ENCODE measurements at regions not wholly inside any gene's neighbourhood (a gene's known extent, or its start where the extent isn't known, plus 50 kb on each side); places are given as distances from the start of the nearest gene placed in this dataset.
"Not testable (repeated sequence)": the region's sequence is repeated elsewhere in the genome, so short reads cannot be mapped to it uniquely, and the experiment has no call there.

- H3K9me2 ChIP-seq (replicated peaks; ENCODE audit: insufficient read depth, low read length) = no peaks in the 10 kb centered on the region
- peaks cover 17% of the 10 kb centered on the region for H3F3A ChIP-seq (ENCODE audit: insufficient read depth)
- H3K4me2 ChIP-seq (ENCODE audit: low read depth, low read length, poor library complexity, severe bottlenecking) = no peak overlapping the region
- no peak for TF ChIP-seq EZH2phosphoT487 (conservative IDR thresholded peaks at IDR 0.05; ENCODE audit: low read length)
- TF ChIP-seq, protein P1, sequence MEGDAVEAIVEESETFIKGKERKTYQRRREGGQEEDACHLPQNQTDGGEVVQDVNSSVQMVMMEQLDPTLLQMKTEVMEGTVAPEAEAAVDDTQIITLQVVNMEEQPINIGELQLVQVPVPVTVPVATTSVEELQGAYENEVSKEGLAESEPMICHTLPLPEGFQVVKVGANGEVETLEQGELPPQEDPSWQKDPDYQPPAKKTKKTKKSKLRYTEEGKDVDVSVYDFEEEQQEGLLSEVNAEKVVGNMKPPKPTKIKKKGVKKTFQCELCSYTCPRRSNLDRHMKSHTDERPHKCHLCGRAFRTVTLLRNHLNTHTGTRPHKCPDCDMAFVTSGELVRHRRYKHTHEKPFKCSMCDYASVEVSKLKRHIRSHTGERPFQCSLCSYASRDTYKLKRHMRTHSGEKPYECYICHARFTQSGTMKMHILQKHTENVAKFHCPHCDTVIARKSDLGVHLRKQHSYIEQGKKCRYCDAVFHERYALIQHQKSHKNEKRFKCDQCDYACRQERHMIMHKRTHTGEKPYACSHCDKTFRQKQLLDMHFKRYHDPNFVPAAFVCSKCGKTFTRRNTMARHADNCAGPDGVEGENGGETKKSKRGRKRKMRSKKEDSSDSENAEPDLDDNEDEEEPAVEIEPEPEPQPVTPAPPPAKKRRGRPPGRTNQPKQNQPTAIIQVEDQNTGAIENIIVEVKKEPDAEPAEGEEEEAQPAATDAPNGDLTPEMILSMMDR (IDR thresholded peaks at IDR 0.05; ENCODE audit: insufficient read depth, low read length, poor library complexity, severe bottlenecking) = no peak
- H3K36me3 ChIP-seq (ENCODE audit: low read length) = 0 out of 2 replicates have a peak, but pooled peaks cover 3% of the 10 kb centered on the region
- H3K9me3 ChIP-seq (ENCODE audit: insufficient read depth, low read length) = no peaks in the 10 kb centered on the region
- H3K27me3 ChIP-seq (ENCODE audit: low read length) = no peaks in the 10 kb centered on the region
- no peaks in the 10 kb centered on the region for H4K20me1 ChIP-seq (ENCODE audit: low read depth, low read length)
- H2AFZ ChIP-seq (ENCODE audit: low read depth, low read length, severe bottlenecking) = no peak overlapping the region
- H3K9ac ChIP-seq (ENCODE audit: low read length) = no peak overlapping the region
- H3K4me3 ChIP-seq (ENCODE audit: insufficient read depth, low read length, poor library complexity, severe bottlenecking) = no peak overlapping the region
- no peak overlapping the region for H3K27ac ChIP-seq (ENCODE audit: low read depth, low read length)
- H3K79me2 ChIP-seq (ENCODE audit: insufficient read depth, low read length) = no peaks in the 10 kb centered on the region
Observed at GRCh38 chr17:77337150-77337549, 196.4 kb downstream of the SEC14L1 start.

DNA sequence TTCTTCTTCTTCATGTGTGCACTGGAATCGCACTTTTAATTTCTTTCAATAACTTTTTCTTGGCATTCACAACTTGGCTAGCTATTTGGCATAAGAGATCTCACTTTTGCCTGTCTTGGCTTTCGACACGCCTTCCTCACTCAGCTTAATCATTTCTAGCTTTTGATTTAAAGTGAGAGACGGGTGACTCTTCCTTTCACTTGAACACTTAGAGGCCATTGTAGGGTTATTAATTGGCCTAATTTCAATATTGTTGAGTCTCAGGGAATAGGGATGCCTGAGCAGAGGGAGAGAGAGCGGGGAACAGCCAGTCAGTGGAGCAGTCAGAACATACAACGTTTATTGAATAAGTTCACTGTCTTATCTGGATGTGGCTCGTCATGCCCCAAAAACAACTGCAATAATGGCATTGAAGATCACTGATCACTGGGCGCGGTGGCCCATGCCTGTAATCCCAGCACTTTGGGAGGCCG, 200.3 kb downstream of the SEC14L1 start:
- Histone ChIP-seq H3K4me2 (ENCODE audit: low read depth, low read length, poor library complexity, severe bottlenecking) (no peak overlapping the region), H3K27ac (ENCODE audit: low read depth, low read length) (no peak overlapping the region), H3K27me3 (ENCODE audit: low read length) (no peaks in the 10 kb centered on the region), H3K9ac (ENCODE audit: low read length) (no peak overlapping the region), H3K4me3 (ENCODE audit: insufficient read depth, low read length, poor library complexity, severe bottlenecking) (no peak overlapping the region), H3K9me2 (replicated peaks; ENCODE audit: insufficient read depth, low read length) (no peaks in the 10 kb centered on the region), H3K9me3 (ENCODE audit: insufficient read depth, low read length) (no peaks in the 10 kb centered on the region), H2AFZ (ENCODE audit: low read depth, low read length, severe bottlenecking) (no peak overlapping the region), H3F3A (ENCODE audit: insufficient read depth) (no peaks in the 10 kb centered on the region), H4K20me1 (ENCODE audit: low read depth, low read length) (no peaks in the 10 kb centered on the region), H3K79me2 (ENCODE audit: insufficient read depth, low read length) (no peaks in the 10 kb centered on the region), H3K36me3 (ENCODE audit: low read length) (0 out of 2 replicates have a peak, but pooled peaks cover 3% of the 10 kb centered on the region)
- TF ChIP-seq, protein P1 (IDR thresholded peaks at IDR 0.05; ENCODE audit: insufficient read depth, low read length, poor library complexity, severe bottlenecking) = no peak
- no peak for TF ChIP-seq EZH2phosphoT487 (conservative IDR thresholded peaks at IDR 0.05; ENCODE audit: low read length)

DNA sequence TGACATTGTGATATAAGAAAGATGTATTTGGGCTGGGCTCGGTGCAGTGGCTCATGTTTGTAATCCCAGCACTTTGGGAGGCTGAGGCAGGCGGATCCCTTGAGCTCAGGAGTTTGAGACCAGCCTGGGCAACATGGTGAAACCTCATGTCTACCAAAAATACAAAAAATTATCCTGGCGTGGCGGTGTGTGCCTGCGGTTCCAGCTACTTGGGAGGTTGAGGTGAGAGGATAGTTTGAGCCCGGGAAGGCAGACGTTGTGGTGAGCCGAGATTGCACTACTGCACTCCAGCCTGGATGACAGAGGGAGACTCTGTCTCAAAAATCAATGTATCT, 201.9 kb downstream of the SEC14L1 start:
- H3K9me2 ChIP-seq (replicated peaks; ENCODE audit: insufficient read depth, low read length); H3K36me3 ChIP-seq (ENCODE audit: low read length); H3K4me2 ChIP-seq (ENCODE audit: low read depth, low read length, poor library complexity, severe bottlenecking); H4K20me1 ChIP-seq (ENCODE audit: low read depth, low read length); H3K79me2 ChIP-seq (ENCODE audit: insufficient read depth, low read length); H3K4me3 ChIP-seq (ENCODE audit: insufficient read depth, low read length, poor library complexity, severe bottlenecking); H2AFZ ChIP-seq (ENCODE audit: low read depth, low read length, severe bottlenecking); H3K27ac ChIP-seq (ENCODE audit: low read depth, low read length); H3K9me3 ChIP-seq (ENCODE audit: insufficient read depth, low read length); H3K9ac ChIP-seq (ENCODE audit: low read length); H3K27me3 ChIP-seq (ENCODE audit: low read length); H3F3A ChIP-seq (ENCODE audit: insufficient read depth): not testable (repeated sequence)

DNA sequence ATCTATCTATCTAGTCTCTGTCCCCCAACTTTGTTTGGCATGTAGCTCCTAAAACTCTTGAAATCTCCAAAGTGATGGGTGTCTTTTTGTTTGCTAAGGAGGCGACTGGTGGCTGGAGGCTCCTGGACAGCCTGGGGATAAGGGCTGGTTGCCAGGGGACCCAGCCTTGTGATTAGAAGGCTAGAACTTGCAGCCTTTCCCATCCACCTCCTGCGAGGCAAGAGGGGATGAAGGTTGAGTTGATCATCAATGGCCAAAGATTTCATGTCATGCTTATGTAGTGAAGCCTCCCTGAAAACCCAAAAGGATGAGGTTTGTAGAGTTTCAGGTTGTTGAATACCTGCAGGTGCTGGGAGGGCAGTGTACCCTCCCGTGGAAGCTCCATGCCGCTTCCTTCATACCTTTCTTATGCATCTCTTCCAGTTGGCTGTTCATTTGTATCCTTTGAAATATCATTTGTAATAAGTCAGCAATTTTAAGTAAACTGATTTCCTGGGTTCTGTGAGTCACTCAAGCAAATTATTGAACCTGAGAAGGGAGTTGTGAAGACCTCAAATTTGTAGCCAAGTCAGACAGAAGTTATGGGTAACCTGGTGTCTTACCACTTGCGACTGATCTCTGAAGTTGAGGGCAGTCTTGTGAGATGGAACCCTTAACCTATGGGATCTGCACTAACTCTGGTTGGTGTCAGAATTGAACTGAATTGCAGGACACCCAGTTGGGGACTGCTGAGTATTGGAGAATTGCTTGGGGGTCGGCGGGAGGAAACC, 202.4 kb downstream of the SEC14L1 start:
- H3K79me2 ChIP-seq (ENCODE audit: insufficient read depth, low read length) = no peaks in the 10 kb centered on the region
- H3K27ac ChIP-seq (ENCODE audit: low read depth, low read length) = no peak overlapping the region
- no peaks in the 10 kb centered on the region for H3K36me3 ChIP-seq (ENCODE audit: low read length)

More for the DNA sequence above, 202.4 kb downstream of the SEC14L1 start:
- no peak overlapping the region for H3K4me3 ChIP-seq (ENCODE audit: insufficient read depth, low read length, poor library complexity, severe bottlenecking)
- no peaks in the 10 kb centered on the region for H3K9me2 ChIP-seq (replicated peaks; ENCODE audit: insufficient read depth, low read length)
- TF ChIP-seq EZH2phosphoT487 (conservative IDR thresholded peaks at IDR 0.05; ENCODE audit: low read length) = no peak
- TF ChIP-seq, protein P1 (IDR thresholded peaks at IDR 0.05; ENCODE audit: insufficient read depth, low read length, poor library complexity, severe bottlenecking) = no peak
- H2AFZ ChIP-seq (ENCODE audit: low read depth, low read length, severe bottlenecking) = no peak overlapping the region
- no peak overlapping the region for H3K9ac ChIP-seq (ENCODE audit: low read length)
- no peaks in the 10 kb centered on the region for H3F3A ChIP-seq (ENCODE audit: insufficient read depth)
- H3K9me3 ChIP-seq (ENCODE audit: insufficient read depth, low read length) = no peaks in the 10 kb centered on the region
- no peaks in the 10 kb centered on the region for H3K27me3 ChIP-seq (ENCODE audit: low read length)
- no peaks in the 10 kb centered on the region for H4K20me1 ChIP-seq (ENCODE audit: low read depth, low read length)
- H3K4me2 ChIP-seq (ENCODE audit: low read depth, low read length, poor library complexity, severe bottlenecking) = no peak overlapping the region
